ENCODE measurements at regions not wholly inside any gene's neighbourhood (a gene's known extent, or its start where the extent isn't known, plus 50 kb on each side); places are given as distances from the start of the nearest gene placed in this dataset.
A peak's percentile ranks its signal among the peaks of the same experiment; 100 is the strongest.

DNA sequence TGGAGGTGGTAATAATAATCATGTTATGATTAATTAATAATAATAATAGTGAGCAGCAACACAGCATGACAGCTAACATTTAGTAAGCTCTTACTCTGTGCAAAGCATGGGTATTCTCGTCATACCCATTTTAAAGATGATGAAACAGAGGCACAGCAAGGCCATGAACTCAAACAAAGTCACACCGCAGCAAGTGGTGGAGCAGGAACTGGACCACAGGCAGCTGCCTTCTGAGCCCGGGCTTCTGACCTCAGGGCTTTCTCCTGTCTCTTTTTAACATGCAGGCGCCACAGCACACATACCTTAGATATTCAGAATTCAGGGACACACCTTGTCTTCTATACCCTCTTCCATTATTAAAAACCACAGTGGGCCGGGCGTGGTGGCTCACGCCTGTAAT is 50.7 kb upstream of the SPATA12 start:
- no peak for DNase-seq (ENCODE audit: low spot score)
- no peak for TF ChIP-seq CTCF (IDR thresholded peaks at IDR 0.05; ENCODE audit: extremely low read depth, missing control alignments)

DNA sequence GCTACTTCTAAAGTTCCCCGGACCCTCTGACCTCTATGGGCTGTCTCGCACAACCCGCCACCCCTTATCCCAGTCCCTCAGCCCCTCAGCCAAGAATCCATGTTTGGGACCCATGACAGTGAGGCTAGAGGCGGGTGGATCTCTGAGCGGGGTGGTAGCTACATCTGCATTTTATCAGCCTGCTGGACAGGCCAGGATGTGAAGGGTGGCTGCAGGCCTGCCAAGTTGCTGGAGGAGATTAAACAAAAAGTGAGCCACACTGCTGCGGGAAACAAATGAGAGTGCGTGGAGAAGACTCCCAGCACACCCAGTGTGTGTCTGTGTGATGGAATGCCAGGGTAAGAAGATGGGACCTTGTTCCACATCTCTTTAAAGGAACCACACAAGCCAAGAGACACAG is 51.1 kb upstream of the SPATA12 start:
- no peak for DNase-seq (ENCODE audit: low spot score)
- TF ChIP-seq CTCF (IDR thresholded peaks at IDR 0.05; ENCODE audit: extremely low read depth, missing control alignments) = no peak

DNA sequence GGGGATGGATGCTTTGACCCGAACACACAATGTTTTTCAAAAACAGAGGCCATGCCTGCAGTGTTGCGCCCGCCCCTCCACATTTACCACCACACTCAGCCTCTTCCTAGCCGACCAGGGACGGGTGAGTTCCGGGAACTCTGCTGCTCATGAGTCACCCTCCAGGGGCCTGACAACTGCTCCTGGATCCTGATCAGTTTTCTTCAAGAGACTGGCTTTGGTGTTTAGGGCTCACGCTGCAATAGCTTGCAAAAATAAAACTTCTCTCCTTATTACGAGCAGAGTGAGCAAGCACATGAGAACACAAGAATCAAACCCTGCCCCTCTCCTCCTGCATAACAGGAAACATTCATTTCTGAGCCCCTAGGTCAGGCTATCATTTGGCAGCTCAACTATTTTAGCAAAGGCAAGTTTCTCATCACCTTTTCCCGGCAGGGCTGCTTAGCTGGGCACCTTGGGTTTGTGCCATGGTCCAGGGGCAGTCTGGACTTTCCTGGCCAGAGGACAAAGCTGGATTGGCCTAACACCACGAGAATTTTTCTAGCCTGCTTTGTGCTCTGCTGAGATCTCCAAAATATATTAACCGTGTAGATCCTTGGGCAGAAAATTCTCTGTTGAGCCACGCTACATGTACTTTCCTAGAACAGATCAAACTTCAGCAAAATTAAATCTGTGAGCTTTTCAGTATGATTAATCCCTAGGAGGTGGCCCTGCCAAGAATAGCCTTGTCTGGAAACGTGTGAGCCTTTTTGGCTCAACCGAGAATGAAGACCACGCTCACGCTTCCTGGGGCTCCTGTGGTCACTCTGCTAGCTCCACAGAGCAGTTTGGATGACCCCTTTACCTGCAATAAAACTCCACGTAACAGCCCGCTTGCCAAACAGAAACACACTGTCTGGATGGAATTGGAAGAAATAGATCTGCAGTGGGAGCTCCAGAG is 52.7 kb upstream of the SPATA12 start:
- TF ChIP-seq CTCF (IDR thresholded peaks at IDR 0.05; ENCODE audit: extremely low read depth, missing control alignments) = no peak
- no peak for DNase-seq (ENCODE audit: low spot score)

- no peak for DNase-seq (ENCODE audit: low spot score)
- TF ChIP-seq CTCF (IDR thresholded peaks at IDR 0.05; ENCODE audit: extremely low read depth, missing control alignments) = peak; percentile 25
These were observed 53.5 kb upstream of the SPATA12 start for GRCh38 chr3:57006949-57007419.

GRCh38 chr3:57006179-57006657 is 54.2 kb upstream of the SPATA12 start:
- TF ChIP-seq CTCF (IDR thresholded peaks at IDR 0.05; ENCODE audit: extremely low read depth, missing control alignments) = no peak
- DNase-seq (ENCODE audit: low spot score) = no peak

DNA sequence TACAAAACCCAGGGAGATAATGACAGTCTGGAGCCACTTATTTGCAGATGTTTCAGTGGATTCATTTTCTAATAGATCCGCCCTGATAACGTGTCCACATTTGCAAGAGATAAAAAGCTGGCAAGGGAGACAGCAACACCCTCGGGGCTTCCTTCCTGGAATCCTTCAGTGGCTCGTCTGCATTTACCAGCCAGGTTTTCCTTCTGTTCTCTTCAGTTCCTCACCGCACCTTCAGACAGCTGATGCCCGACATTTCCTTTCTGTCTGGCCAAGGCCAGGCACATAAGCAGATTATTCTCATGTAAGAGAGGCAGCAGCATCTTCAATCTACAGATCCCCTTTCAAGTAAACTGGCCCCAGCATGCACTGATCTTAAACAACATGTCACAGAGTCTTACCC is 56.2 kb upstream of the SPATA12 start:
- no peak for TF ChIP-seq CTCF (IDR thresholded peaks at IDR 0.05; ENCODE audit: extremely low read depth, missing control alignments)
- DNase-seq (ENCODE audit: low spot score) = no peak

DNA sequence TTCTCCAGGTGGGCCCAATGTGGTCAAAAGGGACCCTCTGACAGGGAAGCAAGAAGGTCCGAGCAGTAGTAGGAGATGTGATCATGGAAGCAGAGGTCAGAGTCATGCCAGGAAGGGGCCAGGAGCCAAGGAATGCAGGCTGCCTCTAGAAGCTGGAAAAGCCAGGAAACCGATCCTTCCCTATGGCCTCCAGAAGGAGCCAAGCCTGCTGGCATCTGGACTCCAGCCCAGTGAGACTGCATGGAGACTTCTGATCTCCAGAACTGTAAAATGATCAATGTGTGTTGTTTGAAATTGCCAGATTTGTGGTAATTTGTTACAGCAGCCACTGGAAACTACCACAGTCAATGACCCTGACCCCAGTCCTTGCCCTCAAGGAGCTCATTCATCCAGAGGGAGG is 56.8 kb upstream of the SPATA12 start:
- TF ChIP-seq CTCF (IDR thresholded peaks at IDR 0.05; ENCODE audit: extremely low read depth, missing control alignments) = no peak
- no peak for DNase-seq (ENCODE audit: low spot score)
